ENCODE measurements at regions not wholly inside any gene's neighbourhood (a gene's known extent, or its start where the extent isn't known, plus 50 kb on each side); places are given as distances from the start of the nearest gene placed in this dataset.

DNA sequence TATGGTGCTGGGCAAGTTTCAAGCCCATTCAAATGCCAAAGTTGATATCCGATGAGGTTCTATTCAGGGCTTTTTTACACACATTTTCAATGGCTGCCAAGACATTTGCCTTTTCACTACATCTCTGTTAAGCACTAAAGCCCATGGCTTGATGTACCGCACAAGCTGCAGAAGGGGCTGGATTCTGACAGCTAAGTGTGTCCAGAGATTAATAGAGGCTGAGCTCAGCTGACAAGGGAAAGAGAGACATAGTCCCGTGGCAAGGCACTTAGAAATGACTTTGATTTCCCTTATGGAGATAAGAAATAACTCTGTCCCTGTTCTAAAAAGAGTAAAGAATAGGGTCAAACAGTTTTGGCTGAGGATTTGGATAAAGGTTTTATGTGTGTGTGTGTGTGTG, 198.6 kb downstream of the DMRT2 start:
- ATAC-seq (replicated peaks; ENCODE audit: extremely low read depth, poor library complexity, severe bottlenecking) (no peak), DNase-seq (ENCODE audit: low spot score in 2 of 2) (no peak)
- Mint-ChIP-seq H3K27me3 (no peaks in the 10 kb centered on the region), H3K9me3 (no peaks in the 10 kb centered on the region), H3K36me3 (ENCODE audit: insufficient read depth) (no peaks in the 10 kb centered on the region), H3K4me3 (no peak overlapping the region), H3K4me1 (no peaks in the 10 kb centered on the region), H3K27ac (ENCODE audit: low read depth) (no peak overlapping the region)

DNA sequence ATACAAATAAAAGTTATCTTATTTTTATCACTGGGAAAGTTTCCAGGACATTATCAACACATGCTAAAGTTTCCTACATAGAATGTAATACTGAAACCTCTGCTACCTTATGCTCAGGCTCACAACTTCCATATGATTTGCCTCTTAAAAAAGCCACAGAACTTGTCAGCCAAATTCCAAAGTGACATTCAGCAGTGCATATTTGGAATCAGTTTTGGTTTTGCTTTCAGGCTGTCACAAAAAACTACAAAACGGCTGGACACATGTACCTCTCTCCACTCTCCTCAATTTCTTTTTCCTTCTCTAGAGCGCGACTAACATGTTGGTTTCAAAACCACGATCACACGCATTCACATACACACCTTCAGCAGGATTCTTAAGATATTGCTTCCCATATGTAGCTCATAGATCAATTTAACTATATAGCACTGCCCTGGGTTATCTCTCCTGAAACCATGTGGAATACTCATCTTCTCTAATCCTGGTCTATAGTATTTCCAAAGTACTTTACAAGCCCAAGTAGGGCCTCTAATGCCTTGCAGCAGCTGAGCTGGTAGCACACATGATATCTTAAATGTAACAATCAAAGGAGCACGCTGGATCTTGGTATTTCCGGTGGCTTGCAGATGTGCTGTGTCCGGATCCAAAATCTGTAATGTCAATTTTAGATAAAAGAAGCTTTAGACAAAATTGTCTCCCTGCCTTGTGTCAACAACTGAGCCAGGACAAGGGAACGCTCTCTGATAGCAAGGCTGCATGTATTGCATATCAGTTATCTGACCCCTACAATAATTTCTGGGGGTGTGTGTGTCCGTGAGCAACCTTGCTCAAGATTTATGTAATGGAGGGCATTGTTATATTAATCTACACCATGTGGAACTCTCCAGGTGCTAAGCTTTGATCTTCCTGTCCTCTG, 203.2 kb downstream of the DMRT2 start:
- Mint-ChIP-seq H3K9me3 (no peaks in the 10 kb centered on the region), H3K27me3 (no peaks in the 10 kb centered on the region), H3K4me3 (no peak overlapping the region), H3K4me1 (no peaks in the 10 kb centered on the region), H3K27ac (ENCODE audit: low read depth) (no peak overlapping the region), H3K36me3 (ENCODE audit: insufficient read depth) (no peaks in the 10 kb centered on the region)
- no peak for ATAC-seq (replicated peaks; ENCODE audit: extremely low read depth, poor library complexity, severe bottlenecking)
- DNase-seq (ENCODE audit: low spot score in 2 of 2), result no peak

- ATAC-seq (replicated peaks; ENCODE audit: extremely low read depth, poor library complexity, severe bottlenecking) (no peak), DNase-seq (ENCODE audit: low spot score in 2 of 2) (no peak)
- no peak overlapping the region for H3K27ac Mint-ChIP-seq (ENCODE audit: low read depth)
- H3K36me3 Mint-ChIP-seq (ENCODE audit: insufficient read depth), result no peaks in the 10 kb centered on the region
- H3K4me3 Mint-ChIP-seq, result no peak overlapping the region
- H3K27me3 Mint-ChIP-seq, result no peaks in the 10 kb centered on the region
- H3K4me1 Mint-ChIP-seq, result no peaks in the 10 kb centered on the region
- no peaks in the 10 kb centered on the region for H3K9me3 Mint-ChIP-seq
Observed at GRCh38 chr9:1254071-1254470, 203.9 kb downstream of the DMRT2 start.

- DNase-seq (ENCODE audit: low spot score in 2 of 2), result no peak
- no peak for ATAC-seq (replicated peaks; ENCODE audit: extremely low read depth, poor library complexity, severe bottlenecking)
- no peaks in the 10 kb centered on the region for H3K36me3 Mint-ChIP-seq (ENCODE audit: insufficient read depth)
- no peaks in the 10 kb centered on the region for H3K9me3 Mint-ChIP-seq
- no peaks in the 10 kb centered on the region for H3K4me1 Mint-ChIP-seq
- no peak overlapping the region for H3K27ac Mint-ChIP-seq (ENCODE audit: low read depth)
- no peaks in the 10 kb centered on the region for H3K27me3 Mint-ChIP-seq
- no peak overlapping the region for H3K4me3 Mint-ChIP-seq
Observed at GRCh38 chr9:1256178-1256577, 206.0 kb downstream of the DMRT2 start.

- ATAC-seq (replicated peaks; ENCODE audit: extremely low read depth, poor library complexity, severe bottlenecking), result no peak
- H3K27ac Mint-ChIP-seq (ENCODE audit: low read depth), result no peak overlapping the region
- no peaks in the 10 kb centered on the region for H3K36me3 Mint-ChIP-seq (ENCODE audit: insufficient read depth)
- no peak for DNase-seq (ENCODE audit: low spot score in 2 of 2)
- no peaks in the 10 kb centered on the region for H3K4me1 Mint-ChIP-seq
- no peaks in the 10 kb centered on the region for H3K27me3 Mint-ChIP-seq
- H3K4me3 Mint-ChIP-seq, result no peak overlapping the region
- H3K9me3 Mint-ChIP-seq, result no peaks in the 10 kb centered on the region
Observed at GRCh38 chr9:1261266-1261665, 211.1 kb downstream of the DMRT2 start.

DNA sequence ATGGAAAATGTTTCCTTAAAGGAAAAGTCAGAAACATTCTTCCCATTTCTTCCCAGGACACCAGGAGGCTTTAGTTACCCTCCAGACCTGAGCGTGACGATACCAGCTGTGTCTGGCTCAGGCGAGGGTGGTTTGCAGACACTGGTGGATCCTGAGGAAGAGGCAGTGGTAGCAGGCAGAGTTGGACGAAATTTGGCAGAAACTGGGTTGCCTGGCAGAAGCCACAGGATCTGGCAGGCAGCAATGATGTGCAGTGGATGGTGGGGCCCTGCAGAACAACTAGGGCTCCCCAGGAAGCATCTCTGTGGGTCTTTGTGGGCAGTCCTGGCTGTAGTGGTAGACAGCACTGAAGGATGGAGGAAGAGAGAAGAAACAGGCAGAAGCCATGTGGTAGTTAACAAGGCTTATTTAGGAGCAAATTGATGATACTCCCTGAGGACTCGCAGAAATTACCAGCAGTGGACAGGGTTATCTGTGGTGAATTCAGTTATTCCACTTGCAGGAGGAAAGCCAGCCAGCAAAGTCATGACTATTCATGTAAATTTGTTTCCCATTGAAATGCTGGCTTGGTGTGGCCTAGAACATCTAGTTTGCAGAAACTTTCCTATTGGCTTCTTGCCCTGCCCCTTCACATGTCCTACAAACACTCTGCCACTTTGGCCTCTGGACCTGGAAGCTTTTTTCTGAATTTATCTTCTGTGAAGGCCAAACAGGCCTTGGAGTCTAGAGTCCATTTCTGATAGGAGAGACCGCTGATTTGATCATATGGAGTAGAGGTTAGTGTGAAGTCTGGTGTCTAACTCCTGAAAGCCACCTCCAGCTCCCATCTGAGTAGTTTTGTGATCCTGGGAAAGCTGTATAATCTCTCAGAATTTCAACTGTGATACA, 212.0 kb downstream of the DMRT2 start:
- DNase-seq (ENCODE audit: low spot score in 2 of 2) (no peak), ATAC-seq (replicated peaks; ENCODE audit: extremely low read depth, poor library complexity, severe bottlenecking) (no peak)
- Mint-ChIP-seq H3K36me3 (ENCODE audit: insufficient read depth) (no peaks in the 10 kb centered on the region), H3K4me3 (no peak overlapping the region), H3K27ac (ENCODE audit: low read depth) (no peak overlapping the region), H3K9me3 (no peaks in the 10 kb centered on the region), H3K27me3 (no peaks in the 10 kb centered on the region), H3K4me1 (no peaks in the 10 kb centered on the region)

- Mint-ChIP-seq H3K4me1 (no peaks in the 10 kb centered on the region), H3K4me3 (no peak overlapping the region), H3K36me3 (ENCODE audit: insufficient read depth) (no peaks in the 10 kb centered on the region), H3K27ac (ENCODE audit: low read depth) (no peak overlapping the region), H3K9me3 (no peaks in the 10 kb centered on the region), H3K27me3 (no peaks in the 10 kb centered on the region)
- no peak for DNase-seq (ENCODE audit: low spot score in 2 of 2)
- ATAC-seq (replicated peaks; ENCODE audit: extremely low read depth, poor library complexity, severe bottlenecking), result no peak
Observed at GRCh38 chr9:1267141-1267570, 217.0 kb downstream of the DMRT2 start.

DNA sequence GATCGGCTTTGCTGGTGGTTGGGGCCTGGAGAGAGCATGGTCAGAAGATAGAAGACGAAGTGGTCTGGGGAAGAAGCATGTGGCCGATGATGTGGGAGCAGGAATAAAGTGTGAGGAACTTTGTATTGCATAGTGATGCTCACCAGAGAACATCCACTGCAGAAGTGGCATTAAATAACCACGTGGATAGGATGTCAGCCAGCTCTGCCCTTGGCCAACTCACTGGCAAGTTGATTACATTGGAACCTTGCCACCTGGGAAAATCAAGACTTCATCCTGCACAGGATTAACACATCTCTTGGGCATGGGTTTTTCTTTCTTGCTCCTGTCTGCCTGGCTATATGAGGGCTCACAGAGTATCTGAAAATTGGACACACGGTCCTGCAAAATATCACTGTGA, 217.4 kb downstream of the DMRT2 start:
- no peak for DNase-seq (ENCODE audit: low spot score in 2 of 2)
- Mint-ChIP-seq H3K36me3 (ENCODE audit: insufficient read depth) (no peaks in the 10 kb centered on the region), H3K4me1 (no peaks in the 10 kb centered on the region), H3K4me3 (no peak overlapping the region), H3K27me3 (no peaks in the 10 kb centered on the region), H3K9me3 (no peaks in the 10 kb centered on the region), H3K27ac (ENCODE audit: low read depth) (no peak overlapping the region)
- no peak for ATAC-seq (replicated peaks; ENCODE audit: extremely low read depth, poor library complexity, severe bottlenecking)

- no peak for ATAC-seq (replicated peaks; ENCODE audit: extremely low read depth, poor library complexity, severe bottlenecking)
- H3K27me3 Mint-ChIP-seq, result no peaks in the 10 kb centered on the region
- no peaks in the 10 kb centered on the region for H3K9me3 Mint-ChIP-seq
- DNase-seq (ENCODE audit: low spot score in 2 of 2), result no peak
- no peak overlapping the region for H3K4me3 Mint-ChIP-seq
- H3K4me1 Mint-ChIP-seq, result no peaks in the 10 kb centered on the region
- no peak overlapping the region for H3K27ac Mint-ChIP-seq (ENCODE audit: low read depth)
- no peaks in the 10 kb centered on the region for H3K36me3 Mint-ChIP-seq (ENCODE audit: insufficient read depth)
Observed at GRCh38 chr9:1269533-1270315, 219.6 kb downstream of the DMRT2 start.

DNA sequence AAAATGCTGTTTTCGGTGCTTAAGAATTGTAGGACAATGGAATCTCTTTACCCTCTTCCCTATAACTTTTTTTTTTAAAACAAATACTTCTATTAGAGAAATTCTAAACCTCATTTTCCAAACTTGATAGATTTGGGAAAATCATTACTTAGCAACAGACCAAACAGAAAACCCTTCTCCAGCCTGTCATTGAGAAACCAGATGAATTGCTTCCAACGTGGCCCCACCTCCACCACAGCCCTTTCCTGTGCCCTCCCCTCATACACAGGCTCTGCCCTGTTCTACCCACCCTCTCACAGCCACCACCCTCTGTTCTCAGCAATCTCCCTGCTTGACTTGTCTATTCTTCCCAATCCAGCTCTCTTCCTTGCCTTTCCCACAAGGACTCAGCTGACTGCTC, 221.2 kb downstream of the DMRT2 start:
- no peak for ATAC-seq (replicated peaks; ENCODE audit: extremely low read depth, poor library complexity, severe bottlenecking)
- H3K27me3 Mint-ChIP-seq, result no peaks in the 10 kb centered on the region
- no peaks in the 10 kb centered on the region for H3K4me1 Mint-ChIP-seq
- no peak overlapping the region for H3K4me3 Mint-ChIP-seq
- DNase-seq (ENCODE audit: low spot score in 2 of 2), result no peak
- H3K27ac Mint-ChIP-seq (ENCODE audit: low read depth), result no peak overlapping the region
- H3K36me3 Mint-ChIP-seq (ENCODE audit: insufficient read depth), result no peaks in the 10 kb centered on the region
- H3K9me3 Mint-ChIP-seq, result no peaks in the 10 kb centered on the region

GRCh38 chr9:1271786-1272185, 221.6 kb downstream of the DMRT2 start:
- Mint-ChIP-seq H3K4me1 (no peaks in the 10 kb centered on the region), H3K9me3 (no peaks in the 10 kb centered on the region), H3K4me3 (no peak overlapping the region), H3K36me3 (ENCODE audit: insufficient read depth) (no peaks in the 10 kb centered on the region), H3K27me3 (no peaks in the 10 kb centered on the region), H3K27ac (ENCODE audit: low read depth) (no peak overlapping the region)
- DNase-seq (ENCODE audit: low spot score in 2 of 2) (no peak), ATAC-seq (replicated peaks; ENCODE audit: extremely low read depth, poor library complexity, severe bottlenecking) (no peak)

DNA sequence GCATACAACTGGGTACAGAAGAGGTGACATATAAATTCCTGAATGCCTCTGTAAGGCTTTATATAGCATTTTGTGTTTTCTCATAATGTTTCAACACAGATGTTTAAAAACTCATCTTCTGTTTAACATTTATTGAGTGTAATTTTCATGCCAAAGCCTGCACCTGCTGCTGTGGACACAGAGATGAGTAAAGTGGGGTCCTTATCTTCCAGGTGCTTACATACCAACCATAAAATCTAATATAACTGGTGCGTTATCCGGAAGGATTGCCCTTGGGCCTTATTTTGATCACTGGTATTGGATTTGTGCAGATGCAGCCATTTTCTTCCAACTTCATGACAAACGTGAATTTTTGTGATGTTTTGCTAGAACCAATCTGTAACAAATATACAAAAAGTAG, 222.3 kb downstream of the DMRT2 start:
- H3K4me3 Mint-ChIP-seq, result no peak overlapping the region
- no peaks in the 10 kb centered on the region for H3K9me3 Mint-ChIP-seq
- no peak for ATAC-seq (replicated peaks; ENCODE audit: extremely low read depth, poor library complexity, severe bottlenecking)
- no peaks in the 10 kb centered on the region for H3K27me3 Mint-ChIP-seq
- DNase-seq (ENCODE audit: low spot score in 2 of 2), result no peak
- H3K36me3 Mint-ChIP-seq (ENCODE audit: insufficient read depth), result no peaks in the 10 kb centered on the region
- H3K4me1 Mint-ChIP-seq, result no peaks in the 10 kb centered on the region
- no peak overlapping the region for H3K27ac Mint-ChIP-seq (ENCODE audit: low read depth)
